ENCODE measurements at regions not wholly inside any gene's neighbourhood (a gene's known extent, or its start where the extent isn't known, plus 50 kb on each side); places are given as distances from the start of the nearest gene placed in this dataset.
A peak's percentile ranks its signal among the peaks of the same experiment; 100 is the strongest.

GRCh38 chr10:91146146-91146545 is 74.3 kb upstream of the PCGF5 start:
- no peaks in the 10 kb centered on the region for H3K27me3 ChIP-seq (replicated peaks; ENCODE audit: insufficient read depth)
- H3K79me2 ChIP-seq (ENCODE audit: insufficient read depth), result no peaks in the 10 kb centered on the region
- H3K27ac ChIP-seq, result no peak overlapping the region
- WGBS, 2 experiments (ENCODE audit: low coverage in 1 of 2, low lambda C conversion rate in 2 of 2, missing lambda C conversion rate in 2 of 2), result 34 to 43% methylated on average over 1 of the region's 1 CpG
- H3K9ac ChIP-seq, result no peak overlapping the region
- DNase-seq, result peak; percentile 10
- no peak overlapping the region for H3K4me3 ChIP-seq
- H3K9me3 ChIP-seq (ENCODE audit: low read depth), result no peaks in the 10 kb centered on the region
- H4K20me1 ChIP-seq (ENCODE audit: insufficient read depth), result no peaks in the 10 kb centered on the region
- no peaks in the 10 kb centered on the region for H3K36me3 ChIP-seq (ENCODE audit: low read depth)
- peaks cover 21% of the 10 kb centered on the region; the same call in 1 of the 2 replicates for H3F3A ChIP-seq (ENCODE audit: insufficient read depth)
- in situ Hi-C loops (cut with MboI), result no loop called here
- no peak overlapping the region for H2AFZ ChIP-seq
- no peak overlapping the region for H3K4me2 ChIP-seq (ENCODE audit: unreplicated experiment)
- no peak for TF ChIP-seq EZH2 (IDR thresholded peaks at IDR 0.05; ENCODE audit: insufficient read depth, poor library complexity, severe bottlenecking)
- TF ChIP-seq EZH2phosphoT487 (IDR thresholded peaks at IDR 0.05; ENCODE audit: insufficient read depth, low read depth), result no peak
- H3K9me2 ChIP-seq (ENCODE audit: insufficient read depth), result no peaks in the 10 kb centered on the region
- H3K4me1 ChIP-seq (ENCODE audit: insufficient read depth), result peaks cover 15% of the 10 kb centered on the region; the same call in 1 of the 2 replicates

- in situ Hi-C loops (cut with MboI), result no loop called here
- no peaks in the 10 kb centered on the region for H3K9me3 ChIP-seq (ENCODE audit: low read depth)
- WGBS, 2 experiments (ENCODE audit: low coverage in 1 of 2, low lambda C conversion rate in 2 of 2, missing lambda C conversion rate in 2 of 2), result 86 to 89% methylated on average over 3 of the region's 3 CpGs
- no peak overlapping the region for H3K4me2 ChIP-seq (ENCODE audit: unreplicated experiment)
- no peak overlapping the region for H3K27ac ChIP-seq
- no peak overlapping the region for H2AFZ ChIP-seq
- no peak overlapping the region for H3K9ac ChIP-seq
- TF ChIP-seq EZH2phosphoT487 (IDR thresholded peaks at IDR 0.05; ENCODE audit: insufficient read depth, low read depth) (no peak), EZH2 (IDR thresholded peaks at IDR 0.05; ENCODE audit: insufficient read depth, poor library complexity, severe bottlenecking) (no peak)
- H3K27me3 ChIP-seq (replicated peaks; ENCODE audit: insufficient read depth), result no peaks in the 10 kb centered on the region
- H4K20me1 ChIP-seq (ENCODE audit: insufficient read depth), result no peaks in the 10 kb centered on the region
- H3K36me3 ChIP-seq (ENCODE audit: low read depth), result no peaks in the 10 kb centered on the region
- H3K4me3 ChIP-seq, result no peak overlapping the region
- peaks cover 9% of the 10 kb centered on the region; the same call in 1 of the 2 replicates for H3F3A ChIP-seq (ENCODE audit: insufficient read depth)
- H3K79me2 ChIP-seq (ENCODE audit: insufficient read depth), result no peaks in the 10 kb centered on the region
- DNase-seq, result no peak
- H3K4me1 ChIP-seq (ENCODE audit: insufficient read depth), result peaks cover 7% of the 10 kb centered on the region; the same call in 1 of the 2 replicates
- no peaks in the 10 kb centered on the region for H3K9me2 ChIP-seq (ENCODE audit: insufficient read depth)
Observed at GRCh38 chr10:91149550-91149949, 70.9 kb upstream of the PCGF5 start.

GRCh38 chr10:91150631-91151030 is 69.8 kb upstream of the PCGF5 start:
- Histone ChIP-seq H3K4me3 (no peak overlapping the region), H3K27me3 (replicated peaks; ENCODE audit: insufficient read depth) (no peaks in the 10 kb centered on the region), H3K79me2 (ENCODE audit: insufficient read depth) (no peaks in the 10 kb centered on the region), H3K4me1 (ENCODE audit: insufficient read depth) (no peaks in the 10 kb centered on the region), H3K4me2 (ENCODE audit: unreplicated experiment) (no peak overlapping the region), H4K20me1 (ENCODE audit: insufficient read depth) (no peaks in the 10 kb centered on the region), H2AFZ (no peak overlapping the region), H3K27ac (no peak overlapping the region), H3K9ac (no peak overlapping the region), H3K9me3 (ENCODE audit: low read depth) (no peaks in the 10 kb centered on the region), H3K9me2 (ENCODE audit: insufficient read depth) (no peaks in the 10 kb centered on the region), H3F3A (ENCODE audit: insufficient read depth) (no peaks in the 10 kb centered on the region), H3K36me3 (ENCODE audit: low read depth) (no peaks in the 10 kb centered on the region)
- 75 to 77% methylated on average over 3 of the region's 3 CpGs for WGBS, 2 experiments (ENCODE audit: low coverage in 1 of 2, low lambda C conversion rate in 2 of 2, missing lambda C conversion rate in 2 of 2)
- DNase-seq, result no peak
- no peak for TF ChIP-seq EZH2phosphoT487 (IDR thresholded peaks at IDR 0.05; ENCODE audit: insufficient read depth, low read depth)
- no peak for TF ChIP-seq EZH2 (IDR thresholded peaks at IDR 0.05; ENCODE audit: insufficient read depth, poor library complexity, severe bottlenecking)
- in situ Hi-C loops (cut with MboI), result no loop called here

- H3K9me3 ChIP-seq (ENCODE audit: low read depth), result no peaks in the 10 kb centered on the region
- no peaks in the 10 kb centered on the region for H3K27me3 ChIP-seq (replicated peaks; ENCODE audit: insufficient read depth)
- H3K9ac ChIP-seq, result no peak overlapping the region
- no peaks in the 10 kb centered on the region for H3K79me2 ChIP-seq (ENCODE audit: insufficient read depth)
- H3K27ac ChIP-seq, result no peak overlapping the region
- H3K4me3 ChIP-seq, result no peak overlapping the region
- H4K20me1 ChIP-seq (ENCODE audit: insufficient read depth), result no peaks in the 10 kb centered on the region
- no peak overlapping the region for H2AFZ ChIP-seq
- no peaks in the 10 kb centered on the region for H3F3A ChIP-seq (ENCODE audit: insufficient read depth)
- TF ChIP-seq EZH2 (IDR thresholded peaks at IDR 0.05; ENCODE audit: insufficient read depth, poor library complexity, severe bottlenecking) (no peak), EZH2phosphoT487 (IDR thresholded peaks at IDR 0.05; ENCODE audit: insufficient read depth, low read depth) (no peak)
- H3K4me1 ChIP-seq (ENCODE audit: insufficient read depth), result no peaks in the 10 kb centered on the region
- no peaks in the 10 kb centered on the region for H3K9me2 ChIP-seq (ENCODE audit: insufficient read depth)
- no peak for DNase-seq
- no peaks in the 10 kb centered on the region for H3K36me3 ChIP-seq (ENCODE audit: low read depth)
- in situ Hi-C loops (cut with MboI), result no loop called here
- 90 to 93% methylated on average over 29 of the region's 29 CpGs for WGBS, 2 experiments (ENCODE audit: low coverage in 1 of 2, low lambda C conversion rate in 2 of 2, missing lambda C conversion rate in 2 of 2)
- H3K4me2 ChIP-seq (ENCODE audit: unreplicated experiment), result no peak overlapping the region
Observed at GRCh38 chr10:91153508-91153907, 67.0 kb upstream of the PCGF5 start.

GRCh38 chr10:91154842-91155241 is 65.6 kb upstream of the PCGF5 start:
- Histone ChIP-seq H3K4me1 (ENCODE audit: insufficient read depth) (no peaks in the 10 kb centered on the region), H3K36me3 (ENCODE audit: low read depth) (no peaks in the 10 kb centered on the region), H4K20me1 (ENCODE audit: insufficient read depth) (no peaks in the 10 kb centered on the region), H3K4me3 (no peak overlapping the region), H2AFZ (no peak overlapping the region), H3K9me2 (ENCODE audit: insufficient read depth) (no peaks in the 10 kb centered on the region), H3K27me3 (replicated peaks; ENCODE audit: insufficient read depth) (no peaks in the 10 kb centered on the region), H3K27ac (no peak overlapping the region), H3K9ac (no peak overlapping the region), H3K4me2 (ENCODE audit: unreplicated experiment) (no peak overlapping the region), H3F3A (ENCODE audit: insufficient read depth) (no peaks in the 10 kb centered on the region), H3K9me3 (ENCODE audit: low read depth) (no peaks in the 10 kb centered on the region), H3K79me2 (ENCODE audit: insufficient read depth) (no peaks in the 10 kb centered on the region)
- in situ Hi-C loops (cut with MboI), result no loop called here
- 67 to 82% methylated on average over 2 of the region's 2 CpGs for WGBS, 2 experiments (ENCODE audit: low coverage in 1 of 2, low lambda C conversion rate in 2 of 2, missing lambda C conversion rate in 2 of 2)
- no peak for DNase-seq
- TF ChIP-seq EZH2 (IDR thresholded peaks at IDR 0.05; ENCODE audit: insufficient read depth, poor library complexity, severe bottlenecking) (no peak), EZH2phosphoT487 (IDR thresholded peaks at IDR 0.05; ENCODE audit: insufficient read depth, low read depth) (no peak)
